ENCODE measurements at regions not wholly inside any gene's neighbourhood (a gene's known extent, or its start where the extent isn't known, plus 50 kb on each side); places are given as distances from the start of the nearest gene placed in this dataset.

DNA sequence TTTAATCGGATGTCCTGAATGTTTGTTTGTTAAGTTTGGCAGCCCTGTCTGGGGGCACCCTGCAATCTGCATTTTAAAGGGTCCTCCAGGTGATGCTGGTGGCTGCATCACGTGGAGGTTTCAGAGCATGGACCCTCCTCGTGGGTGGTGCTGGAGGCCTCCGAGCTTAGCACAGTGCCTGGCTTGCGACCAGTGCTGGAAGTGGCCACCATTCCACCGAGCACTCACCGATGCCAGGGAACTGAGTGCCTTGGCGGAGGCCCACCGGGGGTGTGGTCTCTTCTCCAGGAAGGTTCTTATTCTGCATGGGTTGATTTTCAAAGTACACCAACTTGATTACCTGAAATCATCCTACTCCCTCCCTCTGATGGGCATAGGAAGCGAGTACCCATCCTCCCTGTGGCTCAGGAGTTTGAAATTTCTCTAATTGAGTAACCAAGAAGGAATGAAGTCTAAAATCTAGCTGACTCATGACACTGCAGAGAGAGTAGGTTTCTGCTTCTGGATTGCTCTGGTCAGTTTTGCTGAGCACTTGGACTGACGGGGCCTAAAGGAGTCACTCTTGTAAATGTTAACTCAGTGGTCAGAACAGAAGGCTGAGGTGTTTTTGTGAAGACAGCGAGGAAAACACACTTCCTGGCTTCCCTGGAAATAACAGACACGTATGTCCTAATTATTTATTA lies 58.1 kb upstream of the SLC66A3 start:
- no peak for DNase-seq (ENCODE audit: low read depth, low spot score)
- Mint-ChIP-seq H3K36me3 (ENCODE audit: low read depth) (no peaks in the 10 kb centered on the region), H3K4me3 (no peak overlapping the region), H3K4me1 (no peaks in the 10 kb centered on the region), H3K27me3 (ENCODE audit: low read depth) (peaks cover 5% of the 10 kb centered on the region), H3K9me3 (no peaks in the 10 kb centered on the region), H3K27ac (ENCODE audit: unreplicated experiment) (no peak overlapping the region)
- TF ChIP-seq, protein P1, sequence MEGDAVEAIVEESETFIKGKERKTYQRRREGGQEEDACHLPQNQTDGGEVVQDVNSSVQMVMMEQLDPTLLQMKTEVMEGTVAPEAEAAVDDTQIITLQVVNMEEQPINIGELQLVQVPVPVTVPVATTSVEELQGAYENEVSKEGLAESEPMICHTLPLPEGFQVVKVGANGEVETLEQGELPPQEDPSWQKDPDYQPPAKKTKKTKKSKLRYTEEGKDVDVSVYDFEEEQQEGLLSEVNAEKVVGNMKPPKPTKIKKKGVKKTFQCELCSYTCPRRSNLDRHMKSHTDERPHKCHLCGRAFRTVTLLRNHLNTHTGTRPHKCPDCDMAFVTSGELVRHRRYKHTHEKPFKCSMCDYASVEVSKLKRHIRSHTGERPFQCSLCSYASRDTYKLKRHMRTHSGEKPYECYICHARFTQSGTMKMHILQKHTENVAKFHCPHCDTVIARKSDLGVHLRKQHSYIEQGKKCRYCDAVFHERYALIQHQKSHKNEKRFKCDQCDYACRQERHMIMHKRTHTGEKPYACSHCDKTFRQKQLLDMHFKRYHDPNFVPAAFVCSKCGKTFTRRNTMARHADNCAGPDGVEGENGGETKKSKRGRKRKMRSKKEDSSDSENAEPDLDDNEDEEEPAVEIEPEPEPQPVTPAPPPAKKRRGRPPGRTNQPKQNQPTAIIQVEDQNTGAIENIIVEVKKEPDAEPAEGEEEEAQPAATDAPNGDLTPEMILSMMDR (conservative IDR thresholded peaks at IDR 0.05), result no peak

DNA sequence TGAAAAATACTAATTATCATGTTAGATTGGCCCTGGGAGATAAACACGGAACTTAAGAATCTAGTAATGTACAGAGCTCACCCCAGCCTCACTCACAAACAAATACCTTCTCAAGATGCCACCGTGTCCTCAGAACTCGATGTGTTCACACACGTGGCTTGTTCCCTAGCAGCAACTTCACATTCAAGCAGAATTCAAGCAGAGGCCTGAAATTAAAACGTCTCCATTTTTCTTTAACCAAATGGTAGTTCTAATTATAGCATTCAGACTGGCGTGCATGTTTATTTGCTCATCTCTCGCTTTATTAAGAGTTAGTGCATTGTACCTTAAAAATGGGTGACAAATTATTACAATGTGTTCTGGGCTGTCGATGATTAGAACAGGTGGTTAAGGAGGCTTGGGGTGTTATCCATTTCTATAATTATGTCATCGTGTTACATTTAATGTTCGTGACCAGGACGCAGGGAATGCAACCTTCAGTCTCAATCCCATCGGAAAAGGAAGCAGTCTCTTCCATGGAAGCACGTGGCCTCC lies 57.3 kb upstream of the SLC66A3 start:
- H3K4me1 Mint-ChIP-seq, result no peaks in the 10 kb centered on the region
- H3K27ac Mint-ChIP-seq (ENCODE audit: unreplicated experiment), result no peak overlapping the region
- no peak for DNase-seq (ENCODE audit: low read depth, low spot score)
- peaks cover 5% of the 10 kb centered on the region for H3K27me3 Mint-ChIP-seq (ENCODE audit: low read depth)
- H3K4me3 Mint-ChIP-seq, result no peak overlapping the region
- H3K36me3 Mint-ChIP-seq (ENCODE audit: low read depth), result no peaks in the 10 kb centered on the region
- TF ChIP-seq, protein P1 (conservative IDR thresholded peaks at IDR 0.05), result no peak
- no peaks in the 10 kb centered on the region for H3K9me3 Mint-ChIP-seq

DNA sequence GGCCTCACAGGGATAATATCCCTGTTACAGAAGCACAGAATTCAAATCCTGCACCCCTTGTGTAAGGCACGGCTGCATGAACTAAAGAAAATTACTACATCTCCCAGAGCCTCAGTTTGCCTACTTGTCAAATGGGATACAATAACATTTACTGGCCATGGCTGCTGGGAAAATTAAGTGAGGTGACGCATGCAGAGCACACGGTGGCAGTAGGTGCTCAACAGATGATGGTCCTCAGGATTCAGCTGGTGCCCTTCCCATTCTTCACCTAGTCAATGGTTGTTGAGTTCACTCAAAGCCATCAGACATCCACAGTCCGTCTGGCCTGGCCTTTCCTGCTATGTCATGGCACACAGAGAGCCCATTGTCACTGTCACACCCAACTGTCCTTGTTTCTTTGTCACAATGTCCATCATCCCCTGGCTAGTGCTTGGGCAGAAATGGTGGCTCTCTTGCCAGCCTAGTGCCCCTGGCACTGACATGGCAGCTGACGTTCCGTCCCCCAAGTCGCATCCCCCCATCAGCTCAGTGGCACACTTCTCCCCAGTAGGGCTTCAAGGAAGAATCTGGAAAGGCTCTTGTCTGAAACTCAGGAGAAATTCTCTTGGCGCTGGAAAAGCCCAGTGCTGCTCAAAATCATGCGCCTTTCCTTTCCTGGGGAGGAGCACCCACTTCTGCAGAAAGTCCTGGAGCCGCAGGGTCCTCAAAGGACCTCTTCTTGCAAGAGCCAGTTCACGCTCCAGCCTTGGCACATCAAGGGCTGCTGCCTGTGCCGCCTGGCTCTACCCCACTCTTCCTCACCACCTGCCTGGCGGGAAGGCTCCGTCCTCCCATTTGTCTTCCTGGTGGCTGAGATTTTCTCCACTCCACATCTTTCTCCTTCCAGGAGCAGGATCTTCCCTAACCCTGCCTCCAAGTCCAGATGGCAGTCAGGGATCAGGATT lies 55.9 kb upstream of the SLC66A3 start:
- Mint-ChIP-seq H3K27ac (ENCODE audit: unreplicated experiment) (no peak overlapping the region), H3K27me3 (ENCODE audit: low read depth) (peaks cover 5% of the 10 kb centered on the region), H3K4me1 (no peaks in the 10 kb centered on the region), H3K4me3 (no peak overlapping the region), H3K9me3 (no peaks in the 10 kb centered on the region), H3K36me3 (ENCODE audit: low read depth) (no peaks in the 10 kb centered on the region)
- DNase-seq (ENCODE audit: low read depth, low spot score), result no peak
- TF ChIP-seq, protein P1 (conservative IDR thresholded peaks at IDR 0.05), result no peak

DNA sequence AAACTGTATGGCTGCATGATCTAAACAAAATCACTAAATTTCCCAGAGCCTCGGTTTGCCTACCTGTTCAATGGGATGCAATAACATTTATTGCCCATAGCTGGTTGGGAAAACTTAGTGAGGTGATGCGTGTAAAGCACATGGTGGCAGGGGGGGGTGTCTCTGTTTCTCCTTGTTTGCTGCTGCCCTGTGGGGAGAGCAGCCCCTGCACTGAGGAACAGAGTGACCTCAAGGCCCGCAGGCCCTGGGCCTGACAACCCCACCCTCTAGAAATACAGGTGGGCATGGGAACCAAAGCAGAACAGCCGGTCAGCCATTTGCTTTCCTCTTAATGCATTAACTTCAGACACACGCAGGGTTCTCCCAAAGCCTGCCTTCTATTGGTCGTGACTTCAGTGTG lies 55.1 kb upstream of the SLC66A3 start:
- Mint-ChIP-seq H3K27me3 (ENCODE audit: low read depth) (peaks cover 5% of the 10 kb centered on the region), H3K27ac (ENCODE audit: unreplicated experiment) (no peak overlapping the region), H3K4me1 (no peaks in the 10 kb centered on the region), H3K9me3 (no peaks in the 10 kb centered on the region), H3K36me3 (ENCODE audit: low read depth) (no peaks in the 10 kb centered on the region), H3K4me3 (no peak overlapping the region)
- DNase-seq (ENCODE audit: low read depth, low spot score), result no peak
- TF ChIP-seq, protein P1 (conservative IDR thresholded peaks at IDR 0.05), result no peak

DNA sequence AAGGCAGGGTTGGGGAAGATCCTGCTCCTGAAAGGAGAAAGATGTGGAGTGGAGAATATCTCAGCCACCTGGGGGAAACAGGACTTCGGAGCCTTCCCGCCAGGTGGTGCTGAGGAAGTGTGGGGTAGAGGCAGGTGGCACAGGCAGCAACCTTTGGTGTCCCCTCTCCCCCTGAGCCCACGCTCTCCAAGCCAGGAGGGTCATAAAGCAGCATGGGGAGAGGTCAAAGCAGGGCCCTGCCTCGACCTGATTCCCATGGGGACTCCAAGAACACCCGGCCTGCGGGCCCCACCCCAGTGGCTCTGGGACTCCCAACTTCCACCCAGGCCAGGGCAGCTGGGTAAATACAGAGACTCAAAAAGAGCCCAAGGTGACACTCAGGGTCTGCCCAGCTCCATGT lies 54.3 kb upstream of the SLC66A3 start:
- Mint-ChIP-seq H3K36me3 (ENCODE audit: low read depth) (no peaks in the 10 kb centered on the region), H3K4me3 (no peak overlapping the region), H3K4me1 (no peaks in the 10 kb centered on the region), H3K27me3 (ENCODE audit: low read depth) (peaks cover 3% of the 10 kb centered on the region), H3K27ac (ENCODE audit: unreplicated experiment) (no peak overlapping the region), H3K9me3 (no peaks in the 10 kb centered on the region)
- TF ChIP-seq, protein P1 (conservative IDR thresholded peaks at IDR 0.05), result no peak
- DNase-seq (ENCODE audit: low read depth, low spot score), result no peak
